GM21528 (cell line): ENCODE measurements at regions not wholly inside any gene's neighbourhood (a gene's known extent, or its start where the extent isn't known, plus 50 kb on each side); places are given as distances from the start of the nearest gene placed in this dataset.

Source experiments
- ATAC-seq: cut with Tn5 transposase; IDR thresholded peaks from one replicate; pipeline ENCODE4 v1.9.1; 2021; ENCODE audit warnings: mild to moderate bottlenecking, moderate library complexity; ENCODE audit not compliant: unreplicated experiment, low FRiP score

GRCh38 chr9:87270848-87271234, 226.8 kb upstream of the DAPK1 start:
- ATAC-seq: no peak

- ATAC-seq: no peak
These were observed 225.8 kb upstream of the DAPK1 start for GRCh38 chr9:87271696-87272477.

GRCh38 chr9:87275047-87275725, 222.5 kb upstream of the DAPK1 start:
- ATAC-seq: no peak

- no peak for ATAC-seq
These were observed 221.3 kb upstream of the DAPK1 start for GRCh38 chr9:87276327-87276841.

GRCh38 chr9:87276851-87277261, 220.8 kb upstream of the DAPK1 start:
- no peak for ATAC-seq

- no peak for ATAC-seq
These were observed 220.3 kb upstream of the DAPK1 start for GRCh38 chr9:87277346-87277745.

- no peak for ATAC-seq
These were observed 218.5 kb upstream of the DAPK1 start for GRCh38 chr9:87278971-87279733.

GRCh38 chr9:87280421-87280820, 217.2 kb upstream of the DAPK1 start:
- ATAC-seq: no peak

GRCh38 chr9:87282538-87282937, 215.1 kb upstream of the DAPK1 start:
- ATAC-seq: no peak

GRCh38 chr9:87283585-87283984, 214.1 kb upstream of the DAPK1 start:
- ATAC-seq: no peak

GRCh38 chr9:87285183-87285850, 212.3 kb upstream of the DAPK1 start:
- ATAC-seq: no peak

GRCh38 chr9:87286506-87286905, 211.2 kb upstream of the DAPK1 start:
- ATAC-seq: no peak

GRCh38 chr9:87290241-87291052, 207.2 kb upstream of the DAPK1 start:
- no peak for ATAC-seq

GRCh38 chr9:87292449-87293191, 205.0 kb upstream of the DAPK1 start:
- no peak for ATAC-seq

GRCh38 chr9:87294126-87294525, 203.5 kb upstream of the DAPK1 start:
- ATAC-seq: no peak

GRCh38 chr9:87300915-87301314, 196.8 kb upstream of the DAPK1 start:
- ATAC-seq: no peak

GRCh38 chr9:87301371-87301770, 196.3 kb upstream of the DAPK1 start:
- no peak for ATAC-seq

GRCh38 chr9:87305151-87305550, 192.5 kb upstream of the DAPK1 start:
- ATAC-seq: no peak

- ATAC-seq: no peak
These were observed 191.7 kb upstream of the DAPK1 start for GRCh38 chr9:87306006-87306405.
